ENCODE measurements at regions not wholly inside any gene's neighbourhood (a gene's known extent, or its start where the extent isn't known, plus 50 kb on each side); places are given as distances from the start of the nearest gene placed in this dataset.

DNA sequence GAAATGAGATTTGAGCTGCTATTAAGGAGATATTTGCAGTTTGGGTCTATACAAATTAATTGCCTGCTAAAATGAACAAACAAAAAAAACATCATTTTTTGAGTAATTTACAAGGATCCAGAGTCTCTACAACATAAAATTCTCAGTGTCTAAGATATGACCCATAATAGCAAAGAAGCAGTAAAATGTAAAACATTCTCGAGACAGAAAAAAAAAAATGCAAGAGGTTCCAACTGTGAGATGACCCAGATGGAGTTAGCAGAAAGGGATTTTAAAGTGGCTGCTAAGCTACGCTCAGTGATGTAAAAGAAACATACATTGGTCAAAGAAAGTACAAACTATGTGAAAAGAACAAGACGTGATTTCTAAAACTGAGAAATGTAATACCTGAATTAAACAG, 471.0 kb downstream of the SH2D4B start:
- FAIRE-seq, result no peak

DNA sequence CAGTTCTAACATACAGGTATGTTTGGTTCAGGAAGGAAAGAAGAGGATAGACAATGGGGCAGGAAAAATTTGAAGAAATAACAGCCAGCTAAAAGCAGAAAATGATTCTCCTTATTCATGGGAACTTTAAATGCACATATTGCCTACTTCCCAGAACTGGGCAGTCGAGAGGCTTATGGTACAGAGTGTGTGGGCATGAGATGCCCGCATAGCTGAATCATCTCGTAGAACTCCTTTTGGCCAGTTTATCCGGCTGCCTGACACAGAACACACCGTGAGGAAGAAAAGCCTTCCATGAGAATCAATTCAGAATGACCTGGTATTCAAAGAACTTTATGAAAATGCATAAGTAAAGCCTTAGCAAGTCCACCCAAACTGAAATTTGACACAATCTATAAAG, 471.6 kb downstream of the SH2D4B start:
- DNase-seq (ENCODE audit: insufficient read length, low spot score) (no peak), FAIRE-seq (no peak)

More for the DNA sequence above, 471.0 kb downstream of the SH2D4B start:
- no peak for DNase-seq (ENCODE audit: insufficient read length, low spot score)

DNA sequence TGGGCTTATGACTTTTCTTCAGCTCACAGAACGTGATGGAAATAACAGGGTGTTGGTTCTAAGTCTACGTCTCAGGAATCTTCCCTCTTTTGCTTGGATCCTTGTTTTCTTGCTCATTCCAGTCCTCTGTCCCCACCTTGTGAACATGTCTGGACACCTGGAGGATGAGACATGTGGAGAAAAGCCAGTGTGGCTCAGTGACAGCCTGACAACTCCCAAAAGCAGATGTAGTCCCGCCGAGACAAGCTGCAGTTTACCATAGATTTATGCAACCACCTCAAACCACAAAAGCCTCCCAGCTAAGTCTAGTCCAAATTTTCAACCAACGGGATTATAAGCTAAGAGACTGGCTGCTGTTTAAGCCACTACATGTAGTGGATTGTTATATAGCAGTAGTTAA, 476.1 kb downstream of the SH2D4B start:
- DNase-seq (ENCODE audit: insufficient read length, low spot score) (no peak), FAIRE-seq (no peak)

DNA sequence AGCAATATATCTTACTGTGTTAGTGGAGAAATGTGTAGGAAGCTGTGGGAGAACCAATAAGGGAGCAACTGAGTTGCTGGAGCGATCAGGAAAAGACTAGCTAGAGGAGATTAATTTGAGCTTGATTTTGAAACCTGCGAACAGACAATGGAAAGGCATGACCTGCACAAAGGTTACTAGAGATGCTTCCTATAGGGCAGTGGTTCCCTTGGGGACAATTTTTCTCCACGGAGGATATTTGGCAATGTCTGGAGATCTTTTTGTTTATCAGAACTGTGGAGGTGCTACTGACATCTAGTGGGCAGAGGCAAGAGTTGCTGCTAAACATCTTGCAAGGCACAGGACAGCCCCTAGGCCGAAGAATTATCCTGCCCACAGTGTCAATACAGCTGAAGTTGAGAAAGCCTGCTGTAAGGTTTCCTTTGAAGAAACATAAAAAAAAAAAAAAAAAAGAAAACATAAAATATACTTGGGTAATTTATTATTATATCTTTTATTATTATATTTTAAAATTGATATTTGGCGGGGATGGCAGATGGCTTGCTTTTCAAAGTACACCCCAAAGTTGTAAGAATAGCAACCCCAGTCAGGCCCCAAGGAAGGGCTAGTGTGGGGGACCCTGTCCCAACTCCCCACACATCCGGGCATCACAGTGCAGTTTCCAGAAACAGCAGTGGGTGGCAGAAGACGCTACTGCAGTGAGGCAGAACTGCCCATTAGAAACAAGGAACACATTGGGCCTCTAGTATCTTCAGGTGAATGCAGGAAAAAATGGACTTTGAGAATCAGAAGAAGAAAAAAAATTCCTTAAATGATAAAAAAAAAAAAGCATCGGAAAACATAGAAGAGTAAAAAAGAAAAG, 481.6 kb downstream of the SH2D4B start:
- FAIRE-seq (peak; percentile 91), DNase-seq (ENCODE audit: insufficient read length, low spot score) (no peak)

DNA sequence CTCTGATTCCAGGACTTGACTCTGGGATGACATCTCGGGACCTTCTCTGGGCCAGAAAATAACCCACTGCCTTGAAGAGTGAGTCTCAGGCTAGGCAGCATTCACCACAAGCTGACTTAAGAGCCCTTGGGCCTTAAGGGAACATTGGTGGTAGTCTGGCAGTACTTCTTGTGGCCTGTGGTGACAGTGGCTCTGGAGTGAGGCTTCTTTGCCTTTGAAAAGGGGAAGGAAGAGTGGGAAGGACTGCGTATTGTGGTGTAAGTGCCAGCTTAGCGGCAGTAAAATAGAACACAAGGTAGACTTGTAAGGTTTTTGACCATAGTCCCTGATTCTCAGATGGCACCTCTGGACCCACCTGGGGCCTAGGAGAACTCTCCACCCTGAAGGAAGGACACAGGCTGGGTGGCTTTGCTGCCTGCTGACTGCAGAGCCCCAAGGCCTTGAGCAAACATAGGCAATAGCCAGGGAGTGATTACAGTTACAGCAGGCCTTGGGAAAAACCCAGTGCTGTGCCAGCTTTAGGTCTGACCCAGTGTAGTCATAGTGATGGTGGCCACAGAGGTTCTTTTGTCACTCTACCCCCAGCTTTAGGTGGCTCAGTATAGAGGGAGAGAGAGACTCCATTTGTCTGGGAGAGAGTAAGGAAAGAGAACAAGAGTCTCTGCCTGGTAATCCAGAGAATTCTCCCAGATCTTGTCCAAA, 483.9 kb downstream of the SH2D4B start:
- FAIRE-seq (no peak), DNase-seq (ENCODE audit: insufficient read length, low spot score) (no peak)

DNA sequence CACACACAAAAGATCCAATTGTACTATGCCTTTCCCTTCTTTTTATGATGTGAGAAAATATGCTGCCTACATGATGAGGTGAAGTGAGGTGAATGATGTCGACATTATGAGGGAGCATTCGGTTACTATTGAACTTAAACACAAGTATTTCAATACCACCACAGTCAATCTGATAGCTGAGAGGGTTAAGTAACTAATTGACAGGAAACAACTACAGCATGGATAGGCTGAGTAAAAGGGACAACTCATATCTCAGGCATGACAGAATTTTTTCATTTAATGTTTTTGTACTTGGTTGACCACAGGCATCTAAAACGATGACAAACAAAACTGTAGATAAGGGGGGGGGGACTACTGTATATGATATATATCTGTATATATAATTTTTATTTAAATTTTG, 488.9 kb downstream of the SH2D4B start:
- FAIRE-seq (no peak), DNase-seq (ENCODE audit: insufficient read length, low spot score) (no peak)

DNA sequence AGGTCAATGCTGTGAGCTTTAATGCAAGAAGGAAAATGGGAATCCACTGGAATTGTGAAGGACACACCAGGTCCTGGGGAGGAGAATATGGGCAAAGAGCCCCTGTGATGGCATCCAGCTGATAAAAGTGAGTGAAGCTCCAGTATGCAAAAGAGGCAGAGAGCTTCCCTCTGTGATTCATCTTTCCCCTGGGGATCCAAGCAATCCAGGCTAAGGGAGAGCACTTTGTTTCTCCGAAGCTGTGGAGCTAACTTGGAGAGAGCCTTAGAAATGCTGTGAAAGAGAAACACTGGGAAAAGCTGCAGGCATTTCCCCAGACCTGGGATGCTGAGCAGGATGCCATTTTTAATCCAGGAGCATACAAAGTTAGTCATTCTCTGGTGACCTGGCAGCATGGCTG, 489.5 kb downstream of the SH2D4B start:
- DNase-seq (ENCODE audit: insufficient read length, low spot score), result no peak
- no peak for FAIRE-seq

DNA sequence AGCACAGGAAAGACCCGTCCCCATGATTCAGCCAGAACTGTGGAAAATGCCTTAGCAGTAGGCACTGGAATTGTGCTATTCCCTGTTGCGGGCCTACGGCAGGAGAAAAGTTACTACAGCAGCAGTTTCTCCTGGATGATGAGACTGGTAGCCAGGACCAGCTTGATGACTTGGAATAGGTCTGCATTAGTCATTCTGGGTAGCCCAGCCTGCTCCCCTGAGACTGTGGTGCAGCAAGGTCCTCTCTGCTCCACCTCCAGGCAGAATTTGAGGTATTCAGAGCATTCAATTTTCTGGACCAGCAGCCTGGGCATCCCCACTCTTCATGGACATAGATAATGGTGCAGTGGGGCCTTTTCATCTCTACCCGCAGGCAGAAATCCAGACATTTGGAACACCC, 490.0 kb downstream of the SH2D4B start:
- DNase-seq (ENCODE audit: insufficient read length, low spot score), result no peak
- no peak for FAIRE-seq

DNA sequence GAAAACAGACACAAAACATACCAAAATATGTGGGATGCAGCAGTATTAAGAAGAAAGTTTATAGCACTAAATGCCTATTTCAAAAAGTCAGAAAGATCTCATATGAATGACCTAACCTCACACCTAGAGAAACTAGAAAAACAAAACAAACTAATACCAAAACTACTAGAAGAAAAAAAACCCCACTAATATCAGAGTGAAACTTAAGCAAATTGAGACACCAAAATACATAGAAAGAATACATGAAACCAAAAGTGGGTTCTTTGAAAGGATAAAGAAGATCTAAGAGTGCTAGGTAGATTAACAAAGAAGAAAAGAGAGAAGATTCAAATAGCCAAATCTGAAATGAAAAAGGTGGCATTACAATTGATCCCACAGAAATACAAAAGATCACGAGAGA, 494.1 kb downstream of the SH2D4B start:
- FAIRE-seq, result peak; percentile 90
- no peak for DNase-seq (ENCODE audit: insufficient read length, low spot score)

DNA sequence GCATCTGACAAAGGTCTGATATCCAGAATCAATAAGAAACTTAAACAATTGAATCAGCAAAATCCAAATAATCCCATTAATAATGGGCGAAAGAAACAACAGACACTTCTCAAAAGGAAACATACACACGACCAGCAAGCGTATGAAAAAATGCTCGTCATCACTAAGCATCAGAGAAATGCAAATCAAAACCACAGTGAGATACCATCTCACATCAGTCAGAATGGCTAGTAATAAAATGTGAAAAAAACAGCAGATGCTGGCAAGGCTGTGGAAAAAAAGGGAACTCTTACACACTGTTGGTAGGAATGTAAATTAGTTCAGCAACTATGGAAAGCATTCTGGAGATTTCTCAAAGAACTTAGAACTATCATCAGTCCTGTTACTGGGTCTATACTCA, 496.7 kb downstream of the SH2D4B start:
- peak; percentile 26 for FAIRE-seq

DNA sequence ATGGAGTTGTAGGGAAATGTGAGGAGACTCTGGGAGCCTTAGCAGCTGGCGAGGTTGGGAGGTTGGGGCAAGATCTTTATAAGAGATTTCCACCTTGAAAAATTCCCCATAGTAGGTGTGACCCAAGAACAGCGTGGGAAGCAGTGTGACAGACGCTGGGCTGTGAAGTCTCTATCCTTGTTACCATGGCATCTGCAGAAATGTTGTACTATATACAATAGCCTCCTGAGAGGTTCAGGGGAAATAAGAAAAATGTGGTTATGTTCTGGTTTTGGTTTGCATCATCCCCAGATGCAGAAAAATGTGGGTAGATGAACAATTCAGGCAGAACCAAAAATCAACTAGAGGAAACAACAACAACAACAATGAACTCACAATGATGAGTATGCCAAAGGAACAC, 498.6 kb downstream of the SH2D4B start:
- DNase-seq (ENCODE audit: insufficient read length, low spot score), result no peak

More for the DNA sequence above, 496.7 kb downstream of the SH2D4B start:
- no peak for DNase-seq (ENCODE audit: insufficient read length, low spot score)

DNA sequence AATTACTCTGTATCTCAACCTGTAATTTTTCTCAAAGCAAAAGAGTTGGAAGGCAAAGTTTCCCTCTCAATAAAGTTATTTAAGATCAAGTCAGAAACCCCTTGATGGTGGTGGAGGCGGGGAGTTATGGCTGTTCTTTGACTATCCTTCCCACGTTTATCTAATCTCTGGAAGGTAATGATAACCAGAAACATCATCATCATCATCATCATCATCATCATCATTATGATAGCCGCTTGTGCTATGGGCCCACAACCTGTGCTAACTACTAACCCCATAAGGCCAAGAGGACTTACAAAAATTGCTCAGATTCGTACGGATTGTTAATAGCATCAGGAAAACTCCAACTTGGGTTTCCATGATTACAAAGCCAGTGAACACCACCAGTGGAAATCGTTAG, 502.3 kb downstream of the SH2D4B start:
- FAIRE-seq, result no peak

More for the DNA sequence above, 498.6 kb downstream of the SH2D4B start:
- FAIRE-seq, result peak; percentile 82

DNA sequence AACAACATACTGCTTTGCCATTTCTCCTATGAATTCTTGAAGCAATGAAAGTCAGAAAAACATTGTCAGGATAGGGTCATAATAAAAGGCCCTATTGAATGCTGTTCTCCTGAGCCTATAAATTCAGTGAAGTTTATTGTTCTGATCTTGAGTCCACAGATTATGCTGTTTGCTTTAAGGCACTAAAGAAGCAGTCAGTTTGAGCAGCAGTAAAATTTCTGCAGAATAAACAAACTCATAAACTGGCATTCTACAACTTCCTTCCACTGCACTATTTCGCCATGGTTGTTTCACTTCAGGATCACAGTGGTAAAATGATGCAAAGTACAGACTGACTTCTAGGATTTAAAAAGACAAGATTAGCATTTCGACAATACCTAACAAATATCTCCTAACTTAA, 503.2 kb downstream of the SH2D4B start:
- no peak for FAIRE-seq

More for the DNA sequence above, 502.3 kb downstream of the SH2D4B start:
- no peak for DNase-seq (ENCODE audit: insufficient read length, low spot score)

DNA sequence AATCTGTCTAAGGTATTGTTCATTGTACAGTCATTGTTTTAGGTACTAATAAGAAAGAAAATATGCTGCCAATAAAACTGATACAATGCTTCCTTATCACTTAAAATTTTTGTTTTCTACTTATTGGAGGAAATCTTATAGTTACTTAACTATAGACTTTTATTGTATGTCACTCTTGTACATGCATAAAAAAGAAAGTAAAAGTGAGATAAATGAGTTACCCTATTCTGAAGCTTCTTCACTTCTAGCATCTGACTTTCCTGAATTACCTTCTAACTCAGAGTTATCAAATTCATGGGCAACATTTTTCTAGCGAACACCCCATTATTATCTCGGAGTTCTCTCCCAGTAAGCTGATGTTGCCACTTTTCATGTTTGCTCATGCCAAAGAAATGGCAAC, 504.9 kb downstream of the SH2D4B start:
- FAIRE-seq, result no peak
- no peak for DNase-seq (ENCODE audit: insufficient read length, low spot score)

More for the DNA sequence above, 503.2 kb downstream of the SH2D4B start:
- DNase-seq (ENCODE audit: insufficient read length, low spot score), result no peak

DNA sequence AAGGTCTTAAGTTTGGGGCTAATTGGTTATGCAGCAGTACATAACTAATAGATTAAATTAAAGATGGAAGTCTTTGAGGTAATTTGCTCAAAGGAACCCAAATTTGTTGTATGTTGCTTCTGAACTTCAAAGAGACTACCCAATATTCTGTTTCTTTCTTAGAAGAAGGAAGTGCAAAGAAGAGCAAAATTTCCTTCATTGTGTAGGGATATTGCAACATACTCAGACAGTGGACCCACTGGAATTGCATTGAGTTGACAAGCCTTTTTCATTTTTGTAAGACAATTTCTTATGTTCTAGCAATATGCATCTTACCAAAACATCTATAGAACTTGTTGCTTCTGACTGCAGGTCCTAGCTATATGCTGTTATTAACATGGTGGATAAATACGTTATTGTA, 527.8 kb downstream of the SH2D4B start:
- FAIRE-seq (no peak), DNase-seq (ENCODE audit: insufficient read length, low spot score) (no peak)

DNA sequence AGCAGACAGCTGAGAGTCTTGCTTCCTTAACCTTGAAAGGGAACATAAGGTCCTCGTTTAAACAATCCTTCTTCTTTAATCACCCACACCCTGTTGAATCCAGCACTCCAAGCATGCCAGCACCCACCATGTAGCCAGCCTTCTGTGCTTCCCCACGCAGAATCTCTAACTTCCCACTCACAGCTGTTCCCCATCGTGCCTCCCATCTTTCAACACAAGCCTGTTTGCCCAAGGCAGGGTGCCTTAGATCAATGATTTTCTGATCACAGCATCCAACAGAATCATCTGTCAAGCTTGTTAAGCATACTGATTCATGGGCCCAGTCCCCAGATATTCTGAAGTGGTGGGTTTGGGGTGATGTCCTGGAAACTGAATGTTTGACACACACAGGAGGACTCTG, 530.8 kb downstream of the SH2D4B start:
- DNase-seq (ENCODE audit: insufficient read length, low spot score) (no peak), FAIRE-seq (no peak)

DNA sequence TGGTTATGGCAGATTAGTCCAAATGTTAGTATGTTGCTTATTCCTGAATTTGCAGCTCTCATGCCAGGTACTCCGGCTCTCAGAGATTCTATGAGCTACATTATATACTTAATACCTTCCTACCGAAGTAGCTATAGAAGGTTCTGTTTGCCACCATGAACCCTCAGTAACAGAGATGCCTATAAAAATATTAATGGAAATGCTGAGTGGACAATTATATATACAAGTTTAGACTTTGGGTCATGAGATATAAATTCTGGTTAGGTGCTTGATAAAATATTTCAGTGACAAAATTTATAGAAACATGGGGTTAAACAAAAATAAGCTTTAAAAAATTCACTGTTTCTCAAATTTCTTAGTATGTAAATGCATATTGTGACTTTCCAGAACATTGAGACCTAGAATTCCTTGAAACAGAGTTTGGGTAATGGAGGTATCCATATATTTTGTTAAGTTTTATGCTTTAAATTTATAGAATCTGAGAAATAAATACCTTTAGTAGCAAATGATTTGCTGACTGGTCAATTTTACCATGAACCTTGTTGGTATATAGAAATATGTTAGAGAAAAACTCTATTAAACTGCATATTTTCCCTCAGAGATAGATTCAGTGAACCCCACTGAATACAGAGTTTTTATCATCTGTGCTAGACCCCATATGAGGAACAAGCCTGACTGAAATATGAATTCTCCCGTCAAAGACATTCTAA, 533.5 kb downstream of the SH2D4B start:
- DNase-seq (ENCODE audit: insufficient read length, low spot score) (no peak), FAIRE-seq (no peak)

DNA sequence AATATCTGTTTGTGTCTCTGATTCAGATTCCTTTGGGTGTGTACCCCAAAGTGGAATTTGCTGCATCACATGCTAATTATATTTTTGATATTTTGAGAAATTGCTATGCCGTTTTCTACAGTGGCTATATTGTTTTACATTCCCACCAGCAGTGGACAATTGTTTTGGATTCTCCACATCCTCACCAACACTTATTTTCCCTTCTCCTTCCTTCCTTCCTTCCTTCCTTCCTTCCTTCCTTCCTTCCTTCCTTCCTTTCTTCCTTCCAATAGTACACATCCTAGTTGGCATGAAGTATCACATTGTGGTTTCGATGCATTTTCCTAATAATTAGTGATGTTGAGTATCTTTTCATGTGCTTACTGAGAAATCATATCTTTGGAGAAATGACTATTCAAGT, 535.5 kb downstream of the SH2D4B start:
- FAIRE-seq, result no peak
- DNase-seq (ENCODE audit: insufficient read length, low spot score), result no peak

DNA sequence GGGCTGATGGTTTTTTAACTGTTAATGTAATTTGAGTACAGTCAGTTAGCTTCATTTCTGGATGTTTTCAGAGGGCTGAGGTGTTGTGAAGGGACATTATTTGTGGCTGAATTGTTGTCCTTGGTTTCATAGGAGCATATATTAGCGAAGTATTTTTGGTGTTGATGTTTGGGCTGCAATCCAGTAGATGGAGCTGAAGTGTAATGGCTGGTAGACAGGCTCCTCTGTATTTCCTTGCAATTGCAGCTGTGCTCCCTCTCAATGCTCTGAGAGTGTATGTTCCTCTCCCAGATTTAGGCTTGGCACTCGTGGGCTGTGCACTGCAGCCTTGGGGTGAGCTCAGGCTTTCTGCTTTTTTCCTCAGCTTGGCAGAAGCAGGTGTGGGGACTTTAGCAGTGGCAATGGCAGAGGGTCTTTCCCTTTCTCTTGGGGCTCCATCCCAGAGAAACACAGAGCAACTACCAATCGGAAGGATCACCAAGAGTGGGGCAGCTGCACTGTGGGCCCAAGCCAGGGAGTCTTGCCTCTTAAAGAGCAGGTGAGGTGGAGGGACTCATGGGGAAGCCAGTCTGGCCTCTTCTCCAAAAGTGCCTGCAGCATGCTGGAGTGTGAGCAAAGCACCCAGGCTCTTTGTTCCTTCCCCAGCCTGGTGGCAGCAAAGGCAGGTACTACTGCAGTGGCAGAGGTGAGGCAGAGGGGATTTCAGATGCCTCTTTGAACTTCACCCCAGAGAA, 544.4 kb downstream of the SH2D4B start:
- FAIRE-seq (no peak), DNase-seq (ENCODE audit: insufficient read length, low spot score) (no peak)

DNA sequence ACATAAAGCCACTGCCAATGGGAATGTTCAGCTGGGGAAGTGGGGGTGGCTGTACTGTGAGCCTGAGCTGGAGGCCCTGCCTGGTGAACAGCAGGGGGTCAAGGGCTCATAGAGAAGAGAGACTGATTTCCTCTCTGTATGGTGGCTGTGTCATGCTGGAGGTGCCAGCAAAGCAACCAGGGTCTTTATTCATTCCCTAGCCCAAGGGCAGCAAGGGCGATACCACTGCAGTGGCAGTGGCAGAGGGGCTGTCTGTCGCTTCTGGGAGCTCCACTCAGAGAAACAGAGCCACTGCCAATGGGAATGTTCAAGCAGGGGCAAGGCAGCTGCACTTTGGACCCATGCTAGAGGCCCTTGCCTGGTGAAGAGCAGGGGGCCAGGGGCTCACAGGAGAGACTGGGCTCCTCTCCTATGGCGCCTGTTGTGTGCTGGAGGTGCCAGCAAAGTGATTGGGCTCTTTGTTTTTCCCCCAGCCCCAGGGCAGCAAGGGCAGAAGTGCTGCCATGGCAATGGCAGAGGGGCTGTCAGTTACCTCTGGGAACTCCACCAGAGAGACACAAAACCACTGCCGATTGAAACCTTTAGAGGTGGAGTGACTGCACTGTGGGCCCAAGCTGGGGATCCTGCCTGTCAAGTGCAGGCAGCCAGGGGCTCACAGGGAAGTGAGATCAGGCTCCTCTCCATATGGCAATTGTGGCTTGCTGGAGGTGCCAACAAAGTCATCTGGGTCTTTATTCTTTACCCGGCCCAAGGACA, 545.1 kb downstream of the SH2D4B start:
- no peak for FAIRE-seq
- DNase-seq (ENCODE audit: insufficient read length, low spot score), result no peak

All from GM19239 (cell line).